ENCODE measurements at regions not wholly inside any gene's neighbourhood (a gene's known extent, or its start where the extent isn't known, plus 50 kb on each side); places are given as distances from the start of the nearest gene placed in this dataset.

- H3K27ac ChIP-seq = no peak overlapping the region
- no peaks in the 10 kb centered on the region for H3K36me3 ChIP-seq
- H3K27me3 ChIP-seq = no peaks in the 10 kb centered on the region
- no peaks in the 10 kb centered on the region for H3K9me3 ChIP-seq
- no peaks in the 10 kb centered on the region for H3K4me1 ChIP-seq
- no peak for DNase-seq
- TF ChIP-seq POLR2A (IDR thresholded peaks at IDR 0.05) (no peak), CTCF (IDR thresholded peaks at IDR 0.05) (no peak)
- no peak overlapping the region for H3K4me3 ChIP-seq
Observed at GRCh38 chr13:39108783-39109182, 70.5 kb downstream of the NHLRC3 start.

GRCh38 chr13:39110518-39111097 is 72.4 kb downstream of the NHLRC3 start:
- no peaks in the 10 kb centered on the region for H3K9me3 ChIP-seq
- H3K27me3 ChIP-seq = no peaks in the 10 kb centered on the region
- DNase-seq = no peak
- TF ChIP-seq CTCF (IDR thresholded peaks at IDR 0.05) (no peak), POLR2A (IDR thresholded peaks at IDR 0.05) (no peak)
- no peaks in the 10 kb centered on the region for H3K36me3 ChIP-seq
- H3K4me1 ChIP-seq = no peaks in the 10 kb centered on the region
- H3K4me3 ChIP-seq = no peak overlapping the region
- no peak overlapping the region for H3K27ac ChIP-seq

- Histone ChIP-seq H3K4me1 (no peaks in the 10 kb centered on the region), H3K27ac (no peak overlapping the region), H3K4me3 (no peak overlapping the region), H3K36me3 (no peaks in the 10 kb centered on the region), H3K9me3 (no peaks in the 10 kb centered on the region), H3K27me3 (no peaks in the 10 kb centered on the region)
- DNase-seq = no peak
- TF ChIP-seq CTCF (IDR thresholded peaks at IDR 0.05) = no peak
- TF ChIP-seq POLR2A (IDR thresholded peaks at IDR 0.05) = no peak
Observed at GRCh38 chr13:39111145-39111544, 72.9 kb downstream of the NHLRC3 start.

GRCh38 chr13:39119422-39119821 is 81.2 kb downstream of the NHLRC3 start:
- H3K4me3 ChIP-seq = no peak overlapping the region
- no peaks in the 10 kb centered on the region for H3K36me3 ChIP-seq
- H3K27me3 ChIP-seq = no peaks in the 10 kb centered on the region
- no peaks in the 10 kb centered on the region for H3K9me3 ChIP-seq
- no peak for DNase-seq
- H3K4me1 ChIP-seq = no peaks in the 10 kb centered on the region
- TF ChIP-seq POLR2A (IDR thresholded peaks at IDR 0.05) (no peak), CTCF (IDR thresholded peaks at IDR 0.05) (no peak)
- no peak overlapping the region for H3K27ac ChIP-seq

- Histone ChIP-seq H3K27ac (no peak overlapping the region), H3K4me3 (no peak overlapping the region), H3K27me3 (no peaks in the 10 kb centered on the region), H3K4me1 (no peaks in the 10 kb centered on the region), H3K36me3 (no peaks in the 10 kb centered on the region), H3K9me3 (no peaks in the 10 kb centered on the region)
- TF ChIP-seq CTCF (IDR thresholded peaks at IDR 0.05) (no peak), POLR2A (IDR thresholded peaks at IDR 0.05) (no peak)
- no peak for DNase-seq
Observed at GRCh38 chr13:39123578-39123977, 85.3 kb downstream of the NHLRC3 start.

- H3K4me3 ChIP-seq = no peak overlapping the region
- no peaks in the 10 kb centered on the region for H3K4me1 ChIP-seq
- no peaks in the 10 kb centered on the region for H3K36me3 ChIP-seq
- no peaks in the 10 kb centered on the region for H3K27me3 ChIP-seq
- no peaks in the 10 kb centered on the region for H3K9me3 ChIP-seq
- DNase-seq = no peak
- no peak overlapping the region for H3K27ac ChIP-seq
- TF ChIP-seq POLR2A (IDR thresholded peaks at IDR 0.05) = no peak
- TF ChIP-seq CTCF (IDR thresholded peaks at IDR 0.05) = no peak
Observed at GRCh38 chr13:39129213-39129612, 91.0 kb downstream of the NHLRC3 start.

All from Peyer's patch (tissue), 4 donors.